Thymus (tissue), 11 donors: ENCODE measurements at regions not wholly inside any gene's neighbourhood (a gene's known extent, or its start where the extent isn't known, plus 50 kb on each side); places are given as distances from the start of the nearest gene placed in this dataset.

Experiments
- DNase-seq, 9 donors: peaks; one replicate each; pipeline ENCODE4 v3.0.0-alpha.2; 2013; ENCODE audit warnings: low spot score in 9 of 9, low read depth in 6 of 9, missing footprints in 1 of 9
- H3K27ac ChIP-seq, 2 donors: one replicate each; pipeline ENCODE4 v1.5.1; 2013; ENCODE audit warnings: control low read depth in 1 of 2, low read depth in 1 of 2, low read length in 1 of 2, mild to moderate bottlenecking in 1 of 2, moderate library complexity in 1 of 2
- H3K27me3 ChIP-seq, 2 donors: one replicate each; pipeline ENCODE4 v1.5.1; 2013; ENCODE audit warnings: low read length in 1 of 2; ENCODE audit not compliant: control insufficient read depth in 2 of 2, insufficient read depth in 1 of 2
- H3K36me3 ChIP-seq, 2 donors: one replicate each; pipeline ENCODE4 v1.5.1; 2013; ENCODE audit warnings: low read length in 1 of 2, mild to moderate bottlenecking in 1 of 2, moderate library complexity in 1 of 2; ENCODE audit not compliant: control insufficient read depth in 2 of 2, insufficient read depth in 2 of 2
- H3K4me1 ChIP-seq, 2 donors: one replicate each; pipeline ENCODE4 v1.5.1; 2013; ENCODE audit warnings: low read length in 2 of 2; ENCODE audit not compliant: control insufficient read depth in 2 of 2, insufficient read depth in 2 of 2
- H3K4me3 ChIP-seq, 2 donors: one replicate each; pipeline ENCODE4 v1.5.1; 2013; ENCODE audit warnings: low read length in 2 of 2, control low read depth in 1 of 2, mild to moderate bottlenecking in 1 of 2
- H3K9me3 ChIP-seq, 2 donors: one replicate each; pipeline ENCODE4 v1.5.1; 2013; ENCODE audit warnings: low read length in 1 of 2, mild to moderate bottlenecking in 1 of 2; ENCODE audit not compliant: control insufficient read depth in 2 of 2, insufficient read depth in 1 of 2
- WGBS: extraction: QIAGEN DNeasy Blood & Tissue Kit; methylation state at CpG from one replicate; pipeline ENCODE4 v1.1.7; 2013; 5-methylcytosine and 5-hydroxymethylcytosine counted together
- donor health status: healthy.

DNA sequence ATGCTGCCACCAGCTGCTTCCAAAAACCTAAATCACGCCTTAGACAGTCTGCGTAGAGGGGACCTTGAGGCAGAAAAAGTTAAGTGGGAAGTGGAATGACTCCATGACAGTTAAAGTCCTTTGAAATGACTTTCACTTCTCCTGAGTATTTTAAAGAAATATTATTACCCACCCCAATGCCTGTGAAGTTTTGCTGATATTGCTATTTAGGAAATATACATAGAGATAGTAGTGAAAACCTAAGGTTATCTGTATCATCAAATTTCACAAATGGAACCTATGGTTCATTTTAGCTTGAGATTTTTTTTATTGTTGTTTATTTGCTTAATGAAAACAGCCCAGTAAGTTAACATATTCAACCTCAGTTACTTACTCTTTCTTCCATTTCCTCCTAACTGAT, 182.1 kb upstream of the FBXL4 start:
- no peaks in the 10 kb centered on the region for H3K36me3 ChIP-seq
- WGBS = 94% methylated on average over 2 of the region's 2 CpGs
- no peaks in the 10 kb centered on the region for H3K9me3 ChIP-seq
- DNase-seq = no peak
- no peak overlapping the region for H3K4me3 ChIP-seq
- no peaks in the 10 kb centered on the region for H3K4me1 ChIP-seq
- no peak overlapping the region for H3K27ac ChIP-seq
- H3K27me3 ChIP-seq = no peaks in the 10 kb centered on the region

DNA sequence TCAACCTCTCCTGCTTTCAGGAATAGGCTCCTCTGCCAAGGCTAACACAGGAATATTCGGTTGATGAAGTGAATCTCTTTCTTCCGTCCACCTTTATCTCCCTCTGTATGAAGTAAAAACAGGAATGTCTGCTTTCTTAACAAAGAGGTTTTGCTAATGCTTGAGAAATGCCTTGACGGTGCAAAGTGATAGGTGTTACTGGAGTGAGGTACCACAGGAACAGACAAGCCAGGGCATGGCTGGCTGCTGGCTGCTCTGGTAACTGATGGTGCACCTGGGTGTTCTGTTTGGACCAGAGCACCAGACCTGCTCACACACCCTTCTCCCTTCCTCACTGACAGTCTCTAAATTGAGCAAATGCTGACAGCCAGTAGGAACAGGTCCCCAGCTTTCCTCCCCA, 174.0 kb upstream of the FBXL4 start:
- Histone ChIP-seq H3K36me3 (no peaks in the 10 kb centered on the region), H3K27ac (no peak overlapping the region), H3K4me3 (no peak overlapping the region), H3K27me3 (peaks cover 0 to 2% of the 10 kb centered on the region in 2 donors), H3K4me1 (no peaks in the 10 kb centered on the region), H3K9me3 (no peaks in the 10 kb centered on the region)
- WGBS = 50% methylated on average over 3 of the region's 3 CpGs
- peak in 1 of 9 donors; percentile 13 for DNase-seq

DNA sequence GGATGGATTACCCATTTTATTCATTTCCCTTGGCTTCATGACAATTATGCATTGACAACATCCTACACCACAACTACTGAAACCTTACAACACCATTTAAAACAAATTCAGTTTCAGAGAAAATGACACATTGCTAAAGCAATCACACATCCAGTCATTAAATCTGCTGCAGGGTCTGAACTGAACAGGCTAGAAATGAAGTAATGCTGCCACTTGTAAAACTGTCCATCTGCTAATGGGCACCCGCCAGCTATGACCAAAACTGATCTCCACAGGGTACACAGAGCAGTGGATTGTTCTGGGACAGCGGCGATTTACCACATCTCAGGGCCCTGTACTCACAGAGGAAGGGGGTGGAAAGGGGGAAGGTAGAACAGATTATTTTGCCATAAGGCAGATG, 172.9 kb upstream of the FBXL4 start:
- H3K4me3 ChIP-seq = no peak overlapping the region
- 98% methylated on average over 3 of the region's 3 CpGs for WGBS
- no peaks in the 10 kb centered on the region for H3K9me3 ChIP-seq
- DNase-seq = no peak
- no peaks in the 10 kb centered on the region for H3K4me1 ChIP-seq
- no peak overlapping the region for H3K27ac ChIP-seq
- peaks cover 0 to 2% of the 10 kb centered on the region in 2 donors for H3K27me3 ChIP-seq
- H3K36me3 ChIP-seq = no peaks in the 10 kb centered on the region

DNA sequence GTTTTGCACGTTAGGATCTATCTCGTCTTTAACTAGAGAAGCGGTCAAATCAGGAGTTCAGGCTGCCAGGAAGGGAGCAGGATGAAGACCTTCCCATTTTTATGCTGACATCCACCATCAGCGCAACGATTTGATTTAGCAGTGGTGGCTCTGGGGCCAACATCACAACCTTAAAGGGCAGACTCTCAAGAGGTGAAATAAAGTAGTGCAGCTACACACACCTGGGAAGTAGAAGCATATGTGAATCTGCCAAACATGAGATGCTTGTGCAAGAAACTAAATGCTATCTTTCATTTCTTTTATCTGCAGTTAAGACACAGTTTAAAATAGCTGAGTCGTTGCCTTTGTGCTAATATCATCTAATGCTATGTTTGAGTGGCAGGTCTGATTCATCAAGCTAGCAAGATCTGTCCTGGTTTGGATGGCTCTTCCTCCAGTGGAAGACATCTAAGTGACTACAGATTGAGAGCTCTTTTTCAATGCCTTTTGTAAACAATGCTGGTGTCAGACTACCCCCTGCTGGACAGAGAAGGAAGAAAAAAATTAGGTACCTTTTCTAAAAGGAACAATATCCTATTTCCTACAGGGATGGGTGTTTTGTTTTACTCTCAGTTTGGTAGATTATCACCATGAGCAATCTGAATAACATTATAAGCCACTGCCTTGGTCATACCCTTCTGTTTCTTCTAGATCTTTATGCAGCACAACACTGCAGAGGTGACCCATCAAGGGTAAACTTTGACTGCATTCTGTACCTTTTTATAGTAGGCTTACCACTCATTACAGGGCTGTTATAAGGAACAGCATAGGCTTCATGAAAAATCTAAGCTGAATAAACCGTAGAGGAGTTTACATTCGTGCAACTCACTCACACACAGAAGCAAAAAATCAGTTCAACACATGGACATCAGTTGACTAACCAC, 171.6 kb upstream of the FBXL4 start:
- Histone ChIP-seq H3K27ac (no peak overlapping the region), H3K36me3 (no peaks in the 10 kb centered on the region), H3K27me3 (peaks cover 0 to 2% of the 10 kb centered on the region in 2 donors), H3K4me1 (no peaks in the 10 kb centered on the region), H3K4me3 (no peak overlapping the region), H3K9me3 (no peaks in the 10 kb centered on the region)
- WGBS = 58% methylated on average over 8 of the region's 8 CpGs
- peak in 8 of 9 donors; percentile 1 to 47 (median 13) for DNase-seq

DNA sequence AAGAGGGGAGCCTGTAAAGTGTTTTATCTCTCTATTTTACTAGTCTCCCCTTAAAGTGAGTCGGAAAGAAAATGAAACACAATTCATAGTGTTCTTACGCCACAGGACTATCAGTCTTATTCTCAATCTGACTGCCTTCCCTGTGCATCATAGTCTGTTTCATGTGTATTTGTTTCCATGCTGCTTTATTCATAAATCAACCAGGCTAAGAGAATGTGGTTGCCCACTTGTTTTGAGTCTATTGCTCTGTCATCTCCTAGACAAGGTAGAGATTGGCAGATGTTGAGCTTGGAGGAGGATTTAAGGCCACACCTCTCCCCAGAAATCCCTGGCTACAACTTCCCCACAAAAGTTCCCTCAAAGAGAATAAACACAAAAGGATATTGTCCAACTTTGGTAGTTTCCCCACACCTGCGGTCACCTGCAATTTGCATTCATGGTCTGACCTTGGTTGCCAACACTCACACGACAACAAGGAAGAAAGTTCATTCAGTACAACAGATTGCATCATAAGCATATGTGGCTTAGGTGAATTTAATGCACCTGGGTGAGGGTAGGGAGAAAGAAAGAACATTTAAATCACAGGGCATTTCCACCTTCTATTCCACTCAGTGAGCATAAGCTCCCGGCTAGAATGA, 167.1 kb upstream of the FBXL4 start:
- H3K9me3 ChIP-seq = no peaks in the 10 kb centered on the region
- no peaks in the 10 kb centered on the region for H3K4me1 ChIP-seq
- H3K27me3 ChIP-seq = no peaks in the 10 kb centered on the region
- H3K27ac ChIP-seq = no peak overlapping the region
- H3K36me3 ChIP-seq = no peaks in the 10 kb centered on the region
- no peak for DNase-seq
- H3K4me3 ChIP-seq = no peak overlapping the region
- WGBS = 93% methylated on average over 5 of the region's 5 CpGs

DNA sequence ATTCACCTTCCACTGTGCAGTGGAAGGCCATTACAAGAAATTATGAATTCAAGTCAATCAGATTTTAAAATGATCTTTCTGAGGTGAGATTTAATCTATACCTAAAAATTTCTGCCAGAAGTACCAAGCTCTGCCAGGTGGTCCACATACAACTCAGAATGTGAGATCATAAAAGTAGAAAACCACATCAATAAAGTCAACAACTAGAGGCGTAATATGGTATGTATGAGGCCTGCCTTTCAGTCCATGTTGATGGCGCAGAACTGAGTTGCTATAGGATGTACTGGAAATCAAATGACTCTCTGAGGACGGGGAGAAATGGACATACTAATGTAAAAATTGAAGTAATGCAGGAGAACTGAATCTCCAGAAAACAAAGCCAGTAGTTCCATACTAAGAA, 163.8 kb upstream of the FBXL4 start:
- H3K4me3 ChIP-seq = no peak overlapping the region
- H3K27ac ChIP-seq = no peak overlapping the region
- H3K36me3 ChIP-seq = no peaks in the 10 kb centered on the region
- H3K27me3 ChIP-seq = no peaks in the 10 kb centered on the region
- 75% methylated on average over 3 of the region's 3 CpGs for WGBS
- no peak for DNase-seq
- H3K4me1 ChIP-seq = no peaks in the 10 kb centered on the region
- H3K9me3 ChIP-seq = no peaks in the 10 kb centered on the region

DNA sequence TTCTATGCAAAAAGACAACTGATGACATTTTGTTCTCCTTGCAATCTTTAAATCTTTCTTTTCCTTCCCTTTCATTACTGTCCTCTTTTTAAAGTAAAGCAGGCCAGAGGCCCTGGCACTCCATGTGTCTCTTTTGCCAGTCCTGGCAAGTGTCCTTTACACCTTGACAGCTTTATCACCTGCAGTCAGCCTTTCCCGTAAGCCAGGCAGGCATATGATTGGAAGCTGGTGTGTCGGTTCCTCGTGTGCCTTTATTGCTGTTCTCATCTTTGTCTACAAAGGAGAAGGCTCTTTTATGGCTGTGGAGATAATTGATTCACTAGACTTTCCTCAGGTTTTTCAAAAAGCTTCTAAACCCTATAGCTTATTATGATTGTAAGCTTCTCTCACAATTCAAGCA, 162.3 kb upstream of the FBXL4 start:
- no peak overlapping the region for H3K4me3 ChIP-seq
- DNase-seq = no peak
- 32% methylated on average over 3 of the region's 3 CpGs for WGBS
- H3K36me3 ChIP-seq = no peaks in the 10 kb centered on the region
- H3K4me1 ChIP-seq = no peaks in the 10 kb centered on the region
- no peaks in the 10 kb centered on the region for H3K27me3 ChIP-seq
- H3K9me3 ChIP-seq = no peaks in the 10 kb centered on the region
- H3K27ac ChIP-seq = no peak overlapping the region

DNA sequence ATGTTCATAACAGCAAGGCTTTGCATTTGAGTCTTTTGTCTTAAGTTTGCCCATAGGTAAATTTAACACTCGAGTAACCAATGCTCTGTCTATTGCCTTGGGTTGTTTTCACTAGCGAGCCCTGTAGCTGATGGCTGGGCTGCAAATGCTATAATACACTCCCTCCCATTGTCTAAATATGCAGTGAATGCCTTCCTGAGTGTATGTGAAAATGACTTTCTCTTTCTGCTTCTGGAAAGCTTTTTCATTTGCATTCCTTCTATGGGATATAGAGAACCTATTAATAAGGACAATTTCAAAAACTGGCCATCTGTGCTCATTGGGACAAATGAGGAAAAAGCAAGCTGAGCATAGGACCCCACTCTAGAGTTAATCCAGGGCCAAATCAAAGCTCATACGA, 156.5 kb upstream of the FBXL4 start:
- Histone ChIP-seq H3K27ac (no peak overlapping the region), H3K9me3 (no peaks in the 10 kb centered on the region), H3K4me1 (no peaks in the 10 kb centered on the region), H3K4me3 (no peak overlapping the region), H3K36me3 (no peaks in the 10 kb centered on the region), H3K27me3 (no peaks in the 10 kb centered on the region)
- no peak for DNase-seq
- 87% methylated on average over 3 of the region's 3 CpGs for WGBS

DNA sequence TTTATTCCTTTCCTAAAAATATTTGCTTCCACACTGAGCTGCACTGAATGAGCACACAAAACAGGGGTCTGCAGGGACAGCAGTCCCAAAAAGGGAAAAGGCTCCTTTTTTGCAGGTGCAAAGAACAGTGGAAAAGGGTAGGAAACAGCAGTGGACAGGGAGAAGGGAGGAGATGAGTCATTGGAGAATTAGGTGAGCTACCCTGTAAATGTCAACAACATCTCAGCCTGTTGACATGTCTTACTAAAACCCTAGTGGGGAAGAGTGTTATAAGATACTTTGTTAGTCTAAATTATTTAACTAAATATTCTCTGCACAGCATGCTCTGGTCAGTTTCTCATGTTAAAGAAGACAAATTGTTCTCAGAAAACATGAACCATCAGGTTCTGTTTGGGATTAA, 151.5 kb upstream of the FBXL4 start:
- no peaks in the 10 kb centered on the region for H3K36me3 ChIP-seq
- H3K4me1 ChIP-seq = no peaks in the 10 kb centered on the region
- H3K27ac ChIP-seq = no peak overlapping the region
- H3K27me3 ChIP-seq = peaks cover 0 to 2% of the 10 kb centered on the region in 2 donors
- no peak overlapping the region for H3K4me3 ChIP-seq
- no peak for DNase-seq
- H3K9me3 ChIP-seq = no peaks in the 10 kb centered on the region
